ENCODE measurements at regions not wholly inside any gene's neighbourhood (a gene's known extent, or its start where the extent isn't known, plus 50 kb on each side); places are given as distances from the start of the nearest gene placed in this dataset.

- H3K36me3 ChIP-seq = no peaks in the 10 kb centered on the region
Observed at GRCh38 chr5:61815339-61815738, 483.3 kb downstream of the ZSWIM6 start.

GRCh38 chr5:61816146-61816545, 484.1 kb downstream of the ZSWIM6 start:
- no peak overlapping the region for H3K4me3 ChIP-seq
- H3K9me3 ChIP-seq (replicated peaks) = no peaks in the 10 kb centered on the region
- H3K27ac ChIP-seq = no peak overlapping the region
- DNase-seq = no peak
- peaks cover 7% of the 10 kb centered on the region; the same call in 1 of the 2 replicates for H3K27me3 ChIP-seq
- no peaks in the 10 kb centered on the region for H3K36me3 ChIP-seq
- no peaks in the 10 kb centered on the region for H3K4me1 ChIP-seq

More at GRCh38 chr5:61815339-61815738, 483.3 kb downstream of the ZSWIM6 start:
- no peak for DNase-seq
- Histone ChIP-seq H3K4me3 (no peak overlapping the region), H3K4me1 (no peaks in the 10 kb centered on the region), H3K27ac (no peak overlapping the region), H3K9me3 (replicated peaks) (no peaks in the 10 kb centered on the region), H3K27me3 (peaks cover 7% of the 10 kb centered on the region; the same call in 1 of the 2 replicates)

GRCh38 chr5:61816585-61817450, 484.8 kb downstream of the ZSWIM6 start:
- H3K36me3 ChIP-seq = no peaks in the 10 kb centered on the region
- no peak overlapping the region for H3K27ac ChIP-seq
- no peak for DNase-seq
- H3K4me1 ChIP-seq = no peaks in the 10 kb centered on the region
- no peak overlapping the region for H3K4me3 ChIP-seq
- peaks cover 7% of the 10 kb centered on the region; the same call in 1 of the 2 replicates for H3K27me3 ChIP-seq
- no peaks in the 10 kb centered on the region for H3K9me3 ChIP-seq (replicated peaks)

GRCh38 chr5:61817472-61818326, 485.6 kb downstream of the ZSWIM6 start:
- H3K27ac ChIP-seq = no peak overlapping the region
- H3K9me3 ChIP-seq (replicated peaks) = no peaks in the 10 kb centered on the region
- H3K4me1 ChIP-seq = peaks cover under 1% of the 10 kb centered on the region; the same call in 1 of the 2 replicates
- peak; percentile 29 to 50 for DNase-seq
- no peaks in the 10 kb centered on the region for H3K36me3 ChIP-seq
- peaks cover 7% of the 10 kb centered on the region; the same call in 1 of the 2 replicates for H3K27me3 ChIP-seq
- H3K4me3 ChIP-seq = no peak overlapping the region

GRCh38 chr5:61820836-61821235, 485.2 kb upstream of the KIF2A start:
- H3K4me1 ChIP-seq = peaks cover 16% of the 10 kb centered on the region
- no peaks in the 10 kb centered on the region for H3K9me3 ChIP-seq (replicated peaks)
- peaks cover 7% of the 10 kb centered on the region; the same call in 1 of the 2 replicates for H3K27me3 ChIP-seq
- DNase-seq = peak in 1 of 2 experiments; percentile 17
- no peak overlapping the region for H3K4me3 ChIP-seq
- no peak overlapping the region for H3K27ac ChIP-seq
- H3K36me3 ChIP-seq = no peaks in the 10 kb centered on the region

DNA sequence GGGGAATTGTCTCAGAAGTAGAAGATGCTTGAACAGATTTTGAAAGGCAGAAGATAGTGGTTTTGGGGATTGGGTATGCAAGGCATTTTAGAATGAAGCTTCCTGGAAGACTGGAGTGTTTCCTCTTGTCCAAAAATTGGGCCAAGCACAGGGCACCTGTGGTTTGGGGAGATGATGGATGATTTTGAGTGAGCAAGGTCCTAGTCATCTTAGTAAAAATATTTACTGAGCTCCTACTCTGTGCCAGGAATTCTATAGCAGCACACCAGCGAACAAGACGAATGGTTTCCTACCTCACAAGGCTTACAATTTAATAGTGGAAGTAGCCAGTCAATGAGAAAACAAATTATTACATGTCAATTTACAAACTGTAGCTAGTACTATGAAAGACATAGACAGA, 484.4 kb upstream of the KIF2A start:
- peaks cover 16% of the 10 kb centered on the region for H3K4me1 ChIP-seq

GRCh38 chr5:61822584-61822983, 483.4 kb upstream of the KIF2A start:
- no peaks in the 10 kb centered on the region for H3K36me3 ChIP-seq
- peaks cover 6% of the 10 kb centered on the region; the same call in 1 of the 2 replicates for H3K27me3 ChIP-seq
- H3K27ac ChIP-seq = no peak overlapping the region
- no peak for DNase-seq
- H3K4me3 ChIP-seq = no peak overlapping the region
- no peaks in the 10 kb centered on the region for H3K9me3 ChIP-seq (replicated peaks)
- peaks cover 16% of the 10 kb centered on the region for H3K4me1 ChIP-seq

More for the DNA sequence above, 484.4 kb upstream of the KIF2A start:
- Histone ChIP-seq H3K27me3 (peaks cover 7% of the 10 kb centered on the region), H3K27ac (no peak overlapping the region), H3K4me3 (no peak overlapping the region), H3K9me3 (replicated peaks) (no peaks in the 10 kb centered on the region), H3K36me3 (no peaks in the 10 kb centered on the region)
- no peak for DNase-seq

DNA sequence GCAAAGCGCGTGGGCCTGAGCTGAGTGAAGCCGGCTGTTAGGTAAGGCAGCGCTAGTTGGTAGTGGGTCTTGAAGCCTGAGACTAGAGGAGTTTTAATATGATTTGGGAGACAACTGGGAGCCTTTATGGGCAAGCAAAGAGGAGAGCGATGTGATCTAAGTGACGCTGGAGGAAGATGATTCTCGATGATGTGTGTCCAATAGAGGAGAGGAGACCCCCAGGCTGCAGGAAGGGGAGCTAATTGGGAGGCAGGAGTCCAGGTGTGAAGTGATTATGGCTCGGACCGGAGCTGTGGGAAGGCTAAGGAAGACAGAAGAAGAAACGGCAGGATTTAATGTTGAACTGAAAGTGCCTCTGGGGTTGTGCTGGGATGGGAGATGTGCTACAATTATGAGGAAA, 482.9 kb upstream of the KIF2A start:
- Histone ChIP-seq H3K27ac (no peak overlapping the region), H3K4me1 (peaks cover 16% of the 10 kb centered on the region), H3K9me3 (replicated peaks) (no peaks in the 10 kb centered on the region), H3K27me3 (peaks cover 6% of the 10 kb centered on the region; the same call in 1 of the 2 replicates), H3K36me3 (no peaks in the 10 kb centered on the region), H3K4me3 (no peak overlapping the region)
- no peak for DNase-seq

DNA sequence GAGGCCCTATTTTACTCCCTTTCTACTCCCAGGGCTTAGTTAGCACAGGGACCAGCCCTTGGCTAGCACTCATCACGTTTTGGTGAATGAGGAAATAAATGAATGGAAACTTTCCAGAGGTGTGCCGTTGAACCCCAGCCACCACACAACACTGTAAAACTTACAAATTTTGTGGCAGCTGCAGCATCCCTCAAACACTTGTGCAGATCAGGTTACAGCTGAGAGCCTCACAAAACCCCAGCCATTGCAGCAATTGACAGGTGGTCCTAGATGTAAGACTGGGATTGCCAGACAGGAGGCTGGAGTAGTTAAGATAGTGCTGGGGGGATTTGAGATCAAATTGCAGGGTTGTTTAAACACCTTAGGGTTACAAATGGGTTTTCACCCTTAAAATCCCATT, 482.2 kb upstream of the KIF2A start:
- no peaks in the 10 kb centered on the region for H3K36me3 ChIP-seq
- H3K27me3 ChIP-seq = peaks cover 6% of the 10 kb centered on the region; the same call in 1 of the 2 replicates
- peak; percentile 81 to 90 for DNase-seq
- no peak overlapping the region for H3K4me3 ChIP-seq
- no peaks in the 10 kb centered on the region for H3K9me3 ChIP-seq (replicated peaks)
- H3K27ac ChIP-seq = no peak overlapping the region
- peaks cover 16% of the 10 kb centered on the region for H3K4me1 ChIP-seq

GRCh38 chr5:61824396-61824795, 481.6 kb upstream of the KIF2A start:
- Histone ChIP-seq H3K27me3 (peaks cover 6% of the 10 kb centered on the region; the same call in 1 of the 2 replicates), H3K9me3 (replicated peaks) (no peaks in the 10 kb centered on the region), H3K27ac (no peak overlapping the region), H3K4me1 (peaks cover 16% of the 10 kb centered on the region), H3K4me3 (no peak overlapping the region), H3K36me3 (no peaks in the 10 kb centered on the region)
- DNase-seq = no peak

- no peak overlapping the region for H3K27ac ChIP-seq
- DNase-seq = no peak
- peaks cover 6% of the 10 kb centered on the region; the same call in 1 of the 2 replicates for H3K27me3 ChIP-seq
Observed at GRCh38 chr5:61827445-61827975, 478.5 kb upstream of the KIF2A start.

DNA sequence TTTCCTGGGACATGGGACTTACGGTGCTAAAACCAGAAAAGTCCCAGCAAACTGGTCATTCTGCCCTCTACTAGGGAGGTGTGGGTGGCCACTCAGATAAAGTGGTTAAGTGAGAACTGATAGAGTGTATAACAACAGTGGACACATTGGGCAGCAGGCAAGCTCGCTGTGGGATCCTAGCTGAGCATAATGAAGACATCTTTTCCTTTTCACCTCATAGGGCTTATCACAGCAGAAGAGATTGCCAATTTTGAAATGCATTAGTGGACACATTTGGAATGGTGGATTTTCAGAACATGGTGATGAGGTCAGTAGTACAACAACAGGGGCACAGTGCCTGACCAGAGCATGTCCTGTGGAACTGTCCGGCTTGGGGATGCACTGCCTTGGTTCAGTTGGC, 477.1 kb upstream of the KIF2A start:
- DNase-seq = no peak
- Histone ChIP-seq H3K27me3 (peaks cover 6% of the 10 kb centered on the region; the same call in 1 of the 2 replicates), H3K27ac (no peak overlapping the region)

More at GRCh38 chr5:61827445-61827975, 478.5 kb upstream of the KIF2A start:
- Histone ChIP-seq H3K4me1 (peaks cover 16% of the 10 kb centered on the region), H3K36me3 (no peaks in the 10 kb centered on the region), H3K9me3 (replicated peaks) (no peaks in the 10 kb centered on the region), H3K4me3 (no peak overlapping the region)

GRCh38 chr5:61831736-61832135, 474.3 kb upstream of the KIF2A start:
- Histone ChIP-seq H3K9me3 (replicated peaks) (no peaks in the 10 kb centered on the region), H3K36me3 (no peaks in the 10 kb centered on the region), H3K27ac (no peak overlapping the region), H3K27me3 (peaks cover 1% of the 10 kb centered on the region; the same call in 1 of the 2 replicates), H3K4me1 (no peaks in the 10 kb centered on the region), H3K4me3 (no peak overlapping the region)
- DNase-seq = no peak

More for the DNA sequence above, 477.1 kb upstream of the KIF2A start:
- H3K36me3 ChIP-seq = no peaks in the 10 kb centered on the region
- H3K9me3 ChIP-seq (replicated peaks) = no peaks in the 10 kb centered on the region
- no peak overlapping the region for H3K4me3 ChIP-seq
- peaks cover 5% of the 10 kb centered on the region; the same call in 1 of the 2 replicates for H3K4me1 ChIP-seq

DNA sequence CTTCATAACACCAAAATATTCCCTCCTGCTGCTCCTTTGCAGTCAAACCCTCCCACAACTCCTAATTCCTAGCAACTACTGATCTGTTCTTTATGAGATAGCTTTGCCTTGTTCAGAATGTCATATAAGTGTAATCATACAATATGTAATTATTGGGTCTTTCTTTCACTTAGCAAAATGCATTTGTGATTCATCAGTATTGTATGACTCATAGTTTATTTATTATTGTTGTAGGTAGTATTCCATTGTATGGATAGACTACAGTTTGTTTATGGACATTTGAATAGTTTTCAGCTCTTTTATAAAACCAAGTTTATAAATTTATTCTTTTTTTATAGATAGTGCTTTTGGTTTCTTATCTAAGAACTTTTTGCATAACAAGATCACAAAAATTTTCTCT, 468.2 kb upstream of the KIF2A start:
- H3K9me3 ChIP-seq (replicated peaks) = no peaks in the 10 kb centered on the region
- no peaks in the 10 kb centered on the region for H3K4me1 ChIP-seq
- no peaks in the 10 kb centered on the region for H3K36me3 ChIP-seq

More for the DNA sequence above, 468.2 kb upstream of the KIF2A start:
- no peaks in the 10 kb centered on the region for H3K27me3 ChIP-seq
- DNase-seq = no peak
- no peak overlapping the region for H3K4me3 ChIP-seq
- no peak overlapping the region for H3K27ac ChIP-seq
